PC-3 (cell line): ENCODE measurements at regions not wholly inside any gene's neighbourhood (a gene's known extent, or its start where the extent isn't known, plus 50 kb on each side); places are given as distances from the start of the nearest gene placed in this dataset.

Experiments
- ATAC-seq: fragments of 200-7000 bp; cut with Tn5 transposase; 2 replicates; pipeline ENCODE4 v1.9.1; 2020; ENCODE audit warnings: mild to moderate bottlenecking, moderate library complexity
- BruUV-seq: library from RNA; stranded (reverse); fragments of 400-500 nt; replicated peaks from 2 replicates; lab custom pipeline; 2021; lab: Mats Ljungman, UMichigan
- CTCF ChIA-PET: fragments of 300-600 bp; sonication (Branson Sonifier 250); formaldehyde crosslinking; loops from one replicate; lab custom pipeline; 2022; ENCODE audit warnings: antibody characterized with exemption; lab: Charles Lee
- POLR2A ChIA-PET: fragments of 300-600 bp; sonication (Branson Sonifier 250); formaldehyde crosslinking; loops from one replicate; lab custom pipeline; 2022; ENCODE audit warnings: antibody characterized with exemption; ENCODE audit not compliant: unreplicated experiment; lab: Charles Lee
- DNase-seq: peaks from one replicate; pipeline ENCODE4 v3.0.0-alpha.2; 2015
- H2AFZ ChIP-seq: fragments of 300-600 bp; sonication (generic); 2 replicates; pipeline ENCODE4 v1.6.0; 2016; ENCODE audit warnings: antibody characterized with exemption, low read length
- H3F3A ChIP-seq: fragments of 300-600 bp; sonication (generic); one replicate; pipeline ENCODE4 v1.6.0; 2017; ENCODE audit warnings: antibody characterized with exemption, low read length, control low read depth, mild to moderate bottlenecking; ENCODE audit not compliant: unreplicated experiment
- H3K27ac ChIP-seq: fragments of 300-600 bp; sonication (generic); 2 replicates; pipeline ENCODE4 v1.5.1; 2016; ENCODE audit warnings: mild to moderate bottlenecking, low read length
- H3K27me3 ChIP-seq: fragments of 300-600 bp; sonication (generic); 2 replicates; pipeline ENCODE4 v1.6.1; 2016; ENCODE audit warnings: low read length, mixed read lengths
- H3K36me3 ChIP-seq: fragments of 300-600 bp; sonication (generic); 2 replicates; pipeline ENCODE4 v1.6.1; 2016; ENCODE audit warnings: low read depth, mixed run types, low read length, mixed read lengths
- H3K4me1 ChIP-seq: fragments of 300-600 bp; sonication (generic); 2 replicates; pipeline ENCODE4 v1.5.1; 2016; ENCODE audit warnings: low read length; ENCODE audit not compliant: insufficient read depth
- H3K4me2 ChIP-seq: fragments of 300-600 bp; sonication (generic); 2 replicates; pipeline ENCODE4 v1.6.0; 2016; ENCODE audit warnings: low read length
- H3K4me3 ChIP-seq: fragments of 300-600 bp; sonication (generic); 2 replicates; pipeline ENCODE4 v1.5.1; 2016; ENCODE audit warnings: mild to moderate bottlenecking, low read length, mixed read lengths
- H3K79me2 ChIP-seq: fragments of 300-600 bp; sonication (generic); 2 replicates; pipeline ENCODE4 v1.6.1; 2017; ENCODE audit warnings: low read length, mixed read lengths
- H3K9ac ChIP-seq: fragments of 300-600 bp; sonication (generic); 2 replicates; pipeline ENCODE4 v1.6.0; 2016; ENCODE audit warnings: mild to moderate bottlenecking, low read length
- H3K9me2 ChIP-seq: fragments of 300-600 bp; sonication (generic); replicated peaks from 2 replicates; pipeline ENCODE4 v1.6.1; 2016; ENCODE audit warnings: mixed run types, low read length, mixed read lengths
- H3K9me3 ChIP-seq: fragments of 300-600 bp; sonication (generic); 2 replicates; pipeline ENCODE4 v1.6.1; 2016; ENCODE audit warnings: low read length, mixed read lengths
- H4K20me1 ChIP-seq: fragments of 300-600 bp; sonication (generic); 2 replicates; pipeline ENCODE4 v1.6.1; 2016; ENCODE audit warnings: low read length, mixed read lengths
- CTCF ChIP-seq: fragments of 300-600 bp; sonication (generic); conservative IDR thresholded peaks from 2 replicates; pipeline ENCODE4 v1.5.1; 2017; ENCODE audit warnings: antibody characterized with exemption, low read depth, mild to moderate bottlenecking, low read length
- EZH2 ChIP-seq: fragments of 300-600 bp; sonication (generic); IDR thresholded peaks from one replicate; pipeline ENCODE4 v1.6.1; 2017; ENCODE audit warnings: antibody characterized with exemption, mild to moderate bottlenecking, low read length; ENCODE audit not compliant: unreplicated experiment
- EZH2phosphoT487 ChIP-seq: fragments of 300-600 bp; sonication (generic); IDR thresholded peaks from 2 replicates; pipeline ENCODE4 v1.6.1; 2018; ENCODE audit warnings: mild to moderate bottlenecking, antibody characterized with exemption, low read length, borderline replicate concordance
- intact Hi-C: fragments of 100-400 bp; cut with micrococcal nuclease; formaldehyde crosslinking; loops from 2 replicates; pipeline ENCODE4 v1.9.0; 2023

GRCh38 chr15:49712162-49712561 is 91.3 kb downstream of the DTWD1 start:
- no peak overlapping the region for H3K27ac ChIP-seq
- TF ChIP-seq EZH2 = no peak
- no peak for TF ChIP-seq CTCF
- no peak for TF ChIP-seq EZH2phosphoT487
- H4K20me1 ChIP-seq = no peaks in the 10 kb centered on the region
- no peaks in the 10 kb centered on the region for H3K79me2 ChIP-seq
- H3K4me3 ChIP-seq = no peak overlapping the region
- no peaks in the 10 kb centered on the region for H3F3A ChIP-seq
- ATAC-seq (no peak), DNase-seq (no peak)
- no peaks in the 10 kb centered on the region for H3K27me3 ChIP-seq
- no peak overlapping the region for H2AFZ ChIP-seq
- 0 out of 2 replicates have a peak, but pooled peaks cover 4% of the 10 kb centered on the region for H3K9me3 ChIP-seq
- no peak overlapping the region for H3K9ac ChIP-seq
- no peaks in the 10 kb centered on the region for H3K9me2 ChIP-seq
- no peak overlapping the region for H3K4me2 ChIP-seq
- ChIA-PET POLR2A (no interaction called here), CTCF (no interaction called here)
- no TSS peak for BruUV-seq
- intact Hi-C loops = no loop called here
- H3K4me1 ChIP-seq = no peaks in the 10 kb centered on the region
- H3K36me3 ChIP-seq = no peaks in the 10 kb centered on the region; the same call in 1 of the 2 replicates

- H4K20me1 ChIP-seq = no peaks in the 10 kb centered on the region
- TF ChIP-seq EZH2 = no peak
- no peak for TF ChIP-seq EZH2phosphoT487
- TF ChIP-seq CTCF = no peak
- BruUV-seq = no TSS peak
- H3K9ac ChIP-seq = no peak overlapping the region
- no peak for ATAC-seq
- POLR2A ChIA-PET = no interaction called here
- DNase-seq = no peak
- no peaks in the 10 kb centered on the region; the same call in 1 of the 2 replicates for H3K36me3 ChIP-seq
- H3K9me3 ChIP-seq = 0 out of 2 replicates have a peak, but pooled peaks cover 4% of the 10 kb centered on the region
- H3K4me1 ChIP-seq = no peaks in the 10 kb centered on the region
- H3K79me2 ChIP-seq = no peaks in the 10 kb centered on the region
- H3K27me3 ChIP-seq = no peaks in the 10 kb centered on the region
- H3K9me2 ChIP-seq = no peaks in the 10 kb centered on the region
- no peak overlapping the region for H3K4me2 ChIP-seq
- H3K4me3 ChIP-seq = no peak overlapping the region
- no peak overlapping the region for H2AFZ ChIP-seq
- intact Hi-C loops = no loop called here
- no peak overlapping the region for H3K27ac ChIP-seq
- no peaks in the 10 kb centered on the region for H3F3A ChIP-seq
- CTCF ChIA-PET = no interaction called here
These were observed 92.1 kb downstream of the DTWD1 start for GRCh38 chr15:49712846-49713450.

- H3K27me3 ChIP-seq = no peaks in the 10 kb centered on the region
- TF ChIP-seq CTCF (no peak), EZH2 (no peak), EZH2phosphoT487 (no peak)
- H3K79me2 ChIP-seq = no peaks in the 10 kb centered on the region
- H3F3A ChIP-seq = no peaks in the 10 kb centered on the region
- H3K36me3 ChIP-seq = no peaks in the 10 kb centered on the region
- no peaks in the 10 kb centered on the region for H3K4me1 ChIP-seq
- BruUV-seq = no TSS peak
- no peak for DNase-seq
- intact Hi-C loops = no loop called here
- H2AFZ ChIP-seq = no peak overlapping the region
- H3K9ac ChIP-seq = no peak overlapping the region
- no peaks in the 10 kb centered on the region for H3K9me2 ChIP-seq
- ChIA-PET CTCF (no interaction called here), POLR2A (no interaction called here)
- no peaks in the 10 kb centered on the region for H3K9me3 ChIP-seq
- ATAC-seq = no peak
- H3K27ac ChIP-seq = no peak overlapping the region
- no peaks in the 10 kb centered on the region for H4K20me1 ChIP-seq
- no peak overlapping the region for H3K4me3 ChIP-seq
- H3K4me2 ChIP-seq = no peak overlapping the region
These were observed 94.4 kb downstream of the DTWD1 start for GRCh38 chr15:49715211-49715610.
